ENCODE measurements at regions not wholly inside any gene's neighbourhood (a gene's known extent, or its start where the extent isn't known, plus 50 kb on each side); places are given as distances from the start of the nearest gene placed in this dataset.

GRCh38 chr5:74120585-74120984 is 494.6 kb downstream of the ARHGEF28 start:
- no peaks in the 10 kb centered on the region for H3K4me1 ChIP-seq (ENCODE audit: control insufficient read depth in 1 of 2, extremely low read depth in 1 of 2, insufficient read depth in 2 of 2, low read length in 2 of 2)
- no peak for ATAC-seq (replicated peaks in 1 of 4)
- no peaks in the 10 kb centered on the region for H3K9me3 ChIP-seq
- Mint-ChIP-seq H3K4me1 (no peaks in the 10 kb centered on the region), H3K27ac (no peak overlapping the region), H3K9me3 (peaks cover 0 to 10% (median 0%) of the 10 kb centered on the region in 3 donors), H3K4me3 (no peak overlapping the region), H3K36me3 (no peaks in the 10 kb centered on the region), H3K27me3 (peaks cover under 1 to 9% of the 10 kb centered on the region in 2 donors)
- no peak for DNase-seq
- H3K36me3 ChIP-seq (ENCODE audit: control insufficient read depth in 2 of 2, extremely low read depth in 1 of 2, insufficient read depth in 1 of 2, low read length in 1 of 2): no peaks in the 10 kb centered on the region
- 93% methylated on average over 3 of the region's 3 CpGs for WGBS (ENCODE audit: insufficient coverage)
- POLR2A ChIA-PET: no interaction called here
- H3K4me3 ChIP-seq (ENCODE audit: control insufficient read depth in 1 of 2, extremely low read depth in 1 of 2, low read length in 1 of 2): no peak overlapping the region
- H3K27ac ChIP-seq (ENCODE audit: low read length): no peak overlapping the region
- peaks cover 0 to 4% of the 10 kb centered on the region in 2 experiments for H3K27me3 ChIP-seq (replicated peaks in 1 of 2; ENCODE audit: control insufficient read depth in 2 of 2, extremely low read depth in 1 of 2, insufficient read depth in 2 of 2, low read length in 1 of 2)
- CTCF ChIA-PET: no interaction called here

- POLR2A ChIA-PET: no interaction called here
- ATAC-seq (replicated peaks in 1 of 4) (no peak), DNase-seq (no peak)
- Histone ChIP-seq H3K9me3 (no peaks in the 10 kb centered on the region), H3K4me1 (ENCODE audit: control insufficient read depth in 1 of 2, extremely low read depth in 1 of 2, insufficient read depth in 2 of 2, low read length in 2 of 2) (no peaks in the 10 kb centered on the region), H3K27me3 (replicated peaks in 1 of 2; ENCODE audit: control insufficient read depth in 2 of 2, extremely low read depth in 1 of 2, insufficient read depth in 2 of 2, low read length in 1 of 2) (no peaks in the 10 kb centered on the region), H3K27ac (ENCODE audit: low read length) (no peak overlapping the region), H3K4me3 (ENCODE audit: control insufficient read depth in 1 of 2, extremely low read depth in 1 of 2, low read length in 1 of 2) (no peak overlapping the region), H3K36me3 (ENCODE audit: control insufficient read depth in 2 of 2, extremely low read depth in 1 of 2, insufficient read depth in 1 of 2, low read length in 1 of 2) (no peaks in the 10 kb centered on the region)
- no peak overlapping the region for H3K27ac Mint-ChIP-seq
- H3K27me3 Mint-ChIP-seq: peaks cover 2 to 14% of the 10 kb centered on the region in 2 donors
- no peaks in the 10 kb centered on the region for H3K4me1 Mint-ChIP-seq
- no peak overlapping the region for H3K4me3 Mint-ChIP-seq
- H3K36me3 Mint-ChIP-seq: no peaks in the 10 kb centered on the region
- 67% methylated on average over 1 of the region's 2 CpGs for WGBS (ENCODE audit: insufficient coverage)
- CTCF ChIA-PET: interaction anchor here in 1 of 2 donors (0.6 kb wide), 1 partner anchor 946 kb away, joined by 4 read pairs; no protein-coding TSS in a partner anchor
- H3K9me3 Mint-ChIP-seq: peaks cover 0 to 10% (median 0%) of the 10 kb centered on the region in 3 donors
These were observed 492.1 kb downstream of the ARHGEF28 start for GRCh38 chr5:74118071-74118470.

- no peak overlapping the region for H3K27ac ChIP-seq (ENCODE audit: low read length)
- Mint-ChIP-seq H3K4me3 (no peak overlapping the region), H3K4me1 (no peaks in the 10 kb centered on the region), H3K27me3 (peaks cover 3 to 19% of the 10 kb centered on the region in 2 donors), H3K36me3 (no peaks in the 10 kb centered on the region), H3K27ac (no peak overlapping the region), H3K9me3 (peaks cover 0 to 10% (median 0%) of the 10 kb centered on the region in 3 donors)
- H3K9me3 ChIP-seq: no peaks in the 10 kb centered on the region
- ATAC-seq (replicated peaks in 1 of 4): no peak
- ChIA-PET CTCF (no interaction called here), POLR2A (no interaction called here)
- no peaks in the 10 kb centered on the region for H3K27me3 ChIP-seq (replicated peaks in 1 of 2; ENCODE audit: control insufficient read depth in 2 of 2, extremely low read depth in 1 of 2, insufficient read depth in 2 of 2, low read length in 1 of 2)
- H3K4me1 ChIP-seq (ENCODE audit: control insufficient read depth in 1 of 2, extremely low read depth in 1 of 2, insufficient read depth in 2 of 2, low read length in 2 of 2): no peaks in the 10 kb centered on the region
- no peaks in the 10 kb centered on the region for H3K36me3 ChIP-seq (ENCODE audit: control insufficient read depth in 2 of 2, extremely low read depth in 1 of 2, insufficient read depth in 1 of 2, low read length in 1 of 2)
- 59% methylated on average over 2 of the region's 3 CpGs for WGBS (ENCODE audit: insufficient coverage)
- no peak overlapping the region for H3K4me3 ChIP-seq (ENCODE audit: control insufficient read depth in 1 of 2, extremely low read depth in 1 of 2, low read length in 1 of 2)
- no peak for DNase-seq
These were observed 491.0 kb downstream of the ARHGEF28 start for GRCh38 chr5:74116984-74117383.

- ATAC-seq (replicated peaks in 1 of 4) (no peak), DNase-seq (no peak)
- ChIA-PET CTCF (no interaction called here), POLR2A (no interaction called here)
- Histone ChIP-seq H3K4me1 (ENCODE audit: control insufficient read depth in 1 of 2, extremely low read depth in 1 of 2, insufficient read depth in 2 of 2, low read length in 2 of 2) (no peaks in the 10 kb centered on the region), H3K9me3 (no peaks in the 10 kb centered on the region), H3K36me3 (ENCODE audit: control insufficient read depth in 2 of 2, extremely low read depth in 1 of 2, insufficient read depth in 1 of 2, low read length in 1 of 2) (no peaks in the 10 kb centered on the region), H3K27me3 (replicated peaks in 1 of 2; ENCODE audit: control insufficient read depth in 2 of 2, extremely low read depth in 1 of 2, insufficient read depth in 2 of 2, low read length in 1 of 2) (no peaks in the 10 kb centered on the region), H3K4me3 (ENCODE audit: control insufficient read depth in 1 of 2, extremely low read depth in 1 of 2, low read length in 1 of 2) (no peak overlapping the region), H3K27ac (ENCODE audit: low read length) (no peak overlapping the region)
- Mint-ChIP-seq H3K4me3 (no peak overlapping the region), H3K9me3 (peaks cover 0 to 10% (median 0%) of the 10 kb centered on the region in 3 donors), H3K27ac (no peak overlapping the region), H3K4me1 (no peaks in the 10 kb centered on the region), H3K36me3 (no peaks in the 10 kb centered on the region), H3K27me3 (peaks cover 3 to 22% of the 10 kb centered on the region in 2 donors)
- no CpG with 5 or more reads among the region's 1 CpG for WGBS (ENCODE audit: insufficient coverage)
These were observed 490.3 kb downstream of the ARHGEF28 start for GRCh38 chr5:74116266-74116665.

GRCh38 chr5:74113927-74114326 is 487.9 kb downstream of the ARHGEF28 start:
- no peak overlapping the region for H3K27ac ChIP-seq (ENCODE audit: low read length)
- H3K36me3 ChIP-seq (ENCODE audit: control insufficient read depth in 2 of 2, extremely low read depth in 1 of 2, insufficient read depth in 1 of 2, low read length in 1 of 2): no peaks in the 10 kb centered on the region

GRCh38 chr5:74113196-74113540 is 487.2 kb downstream of the ARHGEF28 start:
- Histone ChIP-seq H3K9me3 (no peaks in the 10 kb centered on the region), H3K27ac (ENCODE audit: low read length) (no peak overlapping the region), H3K36me3 (ENCODE audit: control insufficient read depth in 2 of 2, extremely low read depth in 1 of 2, insufficient read depth in 1 of 2, low read length in 1 of 2) (no peaks in the 10 kb centered on the region), H3K4me1 (ENCODE audit: control insufficient read depth in 1 of 2, extremely low read depth in 1 of 2, insufficient read depth in 2 of 2, low read length in 2 of 2) (no peaks in the 10 kb centered on the region), H3K27me3 (replicated peaks in 1 of 2; ENCODE audit: control insufficient read depth in 2 of 2, extremely low read depth in 1 of 2, insufficient read depth in 2 of 2, low read length in 1 of 2) (no peaks in the 10 kb centered on the region), H3K4me3 (ENCODE audit: control insufficient read depth in 1 of 2, extremely low read depth in 1 of 2, low read length in 1 of 2) (no peak overlapping the region)
- CTCF ChIA-PET: interaction anchor here in 1 of 2 donors (0.7 kb wide), 2 partner anchors 292 to 565 kb away, joined by 3 read pairs; no protein-coding TSS in a partner anchor
- POLR2A ChIA-PET: interaction anchor here in 1 of 2 donors (0.7 kb wide), 2 partner anchors 49 to 156 kb away, joined by 4 read pairs; no protein-coding TSS in a partner anchor
- DNase-seq: no peak
- H3K4me1 Mint-ChIP-seq: no peaks in the 10 kb centered on the region
- no peak for ATAC-seq (replicated peaks in 1 of 4)
- whole genome bisulfite sequencing (ENCODE audit: insufficient coverage): no CpG with 5 or more reads among the region's 1 CpG
- H3K27ac Mint-ChIP-seq: no peak overlapping the region
- peaks cover 9 to 33% of the 10 kb centered on the region in 2 donors for H3K27me3 Mint-ChIP-seq
- H3K36me3 Mint-ChIP-seq: no peaks in the 10 kb centered on the region
- peaks cover 0 to 4% (median 0%) of the 10 kb centered on the region in 3 donors for H3K9me3 Mint-ChIP-seq
- H3K4me3 Mint-ChIP-seq: no peak overlapping the region

More at GRCh38 chr5:74113927-74114326, 487.9 kb downstream of the ARHGEF28 start:
- WGBS (ENCODE audit: insufficient coverage): no CpG with 5 or more reads among the region's 2 CpGs
- Histone ChIP-seq H3K4me1 (ENCODE audit: control insufficient read depth in 1 of 2, extremely low read depth in 1 of 2, insufficient read depth in 2 of 2, low read length in 2 of 2) (no peaks in the 10 kb centered on the region), H3K27me3 (replicated peaks in 1 of 2; ENCODE audit: control insufficient read depth in 2 of 2, extremely low read depth in 1 of 2, insufficient read depth in 2 of 2, low read length in 1 of 2) (no peaks in the 10 kb centered on the region), H3K4me3 (ENCODE audit: control insufficient read depth in 1 of 2, extremely low read depth in 1 of 2, low read length in 1 of 2) (no peak overlapping the region), H3K9me3 (no peaks in the 10 kb centered on the region)
- ChIA-PET POLR2A (interaction anchor here in 1 of 2 donors (0.7 kb wide), 1 partner anchor 48 kb away, joined by 4 read pairs; no protein-coding TSS in a partner anchor), CTCF (no interaction called here)
- Mint-ChIP-seq H3K27me3 (peaks cover 8 to 33% of the 10 kb centered on the region in 2 donors), H3K36me3 (no peaks in the 10 kb centered on the region), H3K27ac (no peak overlapping the region), H3K4me1 (no peaks in the 10 kb centered on the region), H3K9me3 (peaks cover 0 to 5% (median 0%) of the 10 kb centered on the region in 3 donors), H3K4me3 (no peak overlapping the region)
- DNase-seq (no peak), ATAC-seq (replicated peaks in 1 of 4) (no peak)

All from T-cell (primary cell).